Inflammatory macrophage treated with lipopolysaccharide for 4 hours (primary cell): ENCODE measurements at regions not wholly inside any gene's neighbourhood (a gene's known extent, or its start where the extent isn't known, plus 50 kb on each side); places are given as distances from the start of the nearest gene placed in this dataset.
A peak's percentile ranks its signal among the peaks of the same experiment; 100 is the strongest.

ENCODE experiments used
- DNase-seq: peaks from one replicate; pipeline ENCODE4 v3.0.0-alpha.2; 2020

DNA sequence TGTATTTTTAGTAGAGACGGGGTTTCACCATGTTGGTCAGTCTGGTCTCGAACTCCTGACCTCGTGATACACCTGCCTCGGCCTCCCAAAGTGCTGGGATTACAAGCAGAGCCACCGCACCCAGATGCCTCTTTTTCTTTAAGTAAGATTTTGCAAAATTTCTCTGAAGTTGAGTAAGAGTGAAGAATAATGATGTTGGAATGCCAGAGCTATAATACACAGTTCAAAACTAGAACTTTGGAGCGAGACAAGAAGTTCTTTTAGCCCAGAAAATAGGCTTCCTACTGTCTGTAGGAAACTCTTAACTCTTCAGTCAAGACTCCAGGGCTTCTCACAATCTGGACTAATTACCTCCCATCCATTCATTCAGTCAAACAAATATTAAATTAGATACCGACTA is 51.4 kb downstream of the MARCHF4 start:
- no peak for DNase-seq

DNA sequence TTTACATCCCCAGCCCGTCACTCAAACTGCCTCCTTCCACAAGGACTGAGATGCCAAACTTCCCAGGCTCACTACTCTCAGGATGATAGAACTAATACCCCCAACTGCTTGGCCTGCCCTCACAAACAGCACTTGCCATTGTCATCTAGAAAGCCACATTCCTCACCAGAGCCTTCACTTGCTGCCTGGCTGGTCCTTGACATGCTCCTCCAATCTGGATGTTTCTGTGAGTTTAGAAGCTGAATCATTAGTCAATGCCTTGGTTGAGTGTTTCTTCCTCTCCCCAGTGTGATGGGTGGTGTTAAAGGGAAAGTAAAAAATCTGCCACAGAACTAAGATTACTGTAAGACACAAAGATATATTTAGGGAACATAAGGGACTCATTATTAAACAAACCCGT is 52.5 kb downstream of the MARCHF4 start:
- DNase-seq = no peak

DNA sequence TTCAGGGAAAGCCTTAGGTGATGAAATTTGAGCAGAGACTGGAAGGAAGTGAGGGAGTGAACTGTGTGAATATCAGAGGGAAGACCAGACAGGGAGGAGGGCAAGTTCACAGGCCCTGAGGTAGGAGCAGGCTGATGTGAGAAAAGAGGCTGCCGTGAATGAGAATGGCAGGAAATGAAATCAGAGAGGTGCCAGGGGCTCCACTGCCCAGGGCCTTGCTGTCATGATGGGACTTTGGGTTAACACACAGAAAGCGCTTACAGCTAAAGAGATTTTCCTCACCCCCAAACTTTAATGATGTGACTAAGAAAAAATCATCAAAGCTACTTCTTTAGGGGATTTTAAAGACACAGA is 53.8 kb downstream of the MARCHF4 start:
- no peak for DNase-seq

DNA sequence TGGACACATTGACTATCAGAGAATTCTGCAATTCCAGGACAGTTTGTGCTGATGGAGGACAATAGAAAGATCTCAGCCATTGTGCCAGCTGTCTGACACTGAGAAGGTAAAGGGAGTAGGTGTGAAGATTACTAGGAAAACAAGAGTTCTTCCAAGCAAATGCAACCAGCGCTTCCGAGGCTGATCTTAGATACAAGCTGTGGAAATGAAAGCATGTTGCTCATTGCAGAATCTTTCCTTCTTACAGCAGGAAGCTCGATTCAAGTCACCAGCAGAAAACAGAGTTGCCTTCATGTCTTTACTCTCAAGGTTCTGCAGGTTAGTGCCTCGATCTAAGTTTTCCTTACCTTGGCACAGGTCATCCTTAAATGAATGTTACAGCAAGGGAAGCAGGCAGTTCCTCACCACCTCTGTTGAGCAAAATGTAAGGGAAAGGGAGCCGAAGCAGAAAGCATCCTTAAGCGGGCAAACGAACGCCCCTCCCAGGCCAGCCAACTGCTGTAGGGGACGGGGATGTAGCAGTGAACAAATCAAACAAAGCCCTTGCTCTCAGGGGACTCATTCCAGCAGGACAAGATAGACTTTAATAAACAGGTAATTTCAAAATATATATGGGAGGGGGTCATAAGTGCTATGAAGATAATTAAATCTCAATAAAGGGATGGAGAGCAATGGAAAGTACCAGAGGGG is 54.3 kb downstream of the MARCHF4 start:
- no peak for DNase-seq

DNA sequence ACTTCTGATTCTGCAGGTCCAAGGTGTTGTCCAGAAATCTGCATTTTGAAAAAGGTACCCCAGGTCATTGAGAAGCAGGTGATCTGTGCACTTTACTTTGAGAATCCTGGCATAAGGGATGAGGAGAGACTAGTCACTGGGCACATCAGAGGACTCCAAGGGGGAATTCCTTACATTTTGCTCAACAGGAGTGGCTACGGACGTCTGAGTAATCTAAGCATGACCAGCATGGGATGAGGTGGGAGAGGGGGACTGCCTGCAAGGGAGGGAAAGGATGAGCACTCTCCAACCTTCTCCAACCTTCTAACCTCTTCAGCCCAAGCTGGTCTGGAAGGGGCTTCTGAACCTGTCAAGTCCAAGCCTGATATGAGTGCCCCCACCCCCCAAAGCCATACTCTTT is 55.5 kb downstream of the MARCHF4 start:
- peak; percentile 3 for DNase-seq

DNA sequence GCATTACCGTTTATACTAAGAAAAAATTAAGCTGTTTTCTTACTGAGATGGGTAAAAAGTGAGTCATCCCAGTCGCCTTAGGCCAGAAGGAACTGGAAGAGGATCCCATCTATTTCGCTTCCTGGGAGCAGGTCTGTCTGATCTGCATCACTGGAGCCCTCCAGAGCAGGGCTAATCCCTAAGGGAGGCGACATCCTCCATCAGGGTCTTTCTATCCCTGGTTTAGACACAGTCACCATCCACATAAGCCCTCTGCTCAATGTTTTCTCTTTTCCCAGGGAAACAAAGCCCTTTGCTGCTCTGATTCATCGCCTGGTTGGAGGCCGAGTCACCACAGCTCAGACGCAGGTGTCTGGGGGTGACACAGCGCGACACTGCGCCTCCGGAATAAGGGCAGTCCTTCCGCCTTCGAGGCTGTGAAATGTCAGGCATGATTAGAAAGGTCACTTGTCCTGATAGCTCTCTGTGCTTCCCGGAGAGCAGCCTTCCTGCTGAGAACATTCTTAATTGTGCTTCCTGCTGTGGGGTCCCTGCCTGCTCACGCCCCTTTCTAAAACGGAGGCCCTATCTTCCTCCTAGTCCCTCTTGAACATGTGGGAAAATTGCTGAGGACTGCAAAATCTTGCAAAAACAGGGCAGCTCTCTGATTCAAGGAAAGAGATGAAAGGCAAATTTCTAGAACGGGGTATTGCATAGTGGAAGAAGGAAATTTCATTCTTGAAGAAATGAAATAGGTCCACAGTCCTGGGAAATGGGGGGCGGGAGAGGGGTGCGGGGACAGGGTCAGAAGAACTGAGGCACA is 56.3 kb downstream of the MARCHF4 start:
- DNase-seq = peak; percentile 5

DNA sequence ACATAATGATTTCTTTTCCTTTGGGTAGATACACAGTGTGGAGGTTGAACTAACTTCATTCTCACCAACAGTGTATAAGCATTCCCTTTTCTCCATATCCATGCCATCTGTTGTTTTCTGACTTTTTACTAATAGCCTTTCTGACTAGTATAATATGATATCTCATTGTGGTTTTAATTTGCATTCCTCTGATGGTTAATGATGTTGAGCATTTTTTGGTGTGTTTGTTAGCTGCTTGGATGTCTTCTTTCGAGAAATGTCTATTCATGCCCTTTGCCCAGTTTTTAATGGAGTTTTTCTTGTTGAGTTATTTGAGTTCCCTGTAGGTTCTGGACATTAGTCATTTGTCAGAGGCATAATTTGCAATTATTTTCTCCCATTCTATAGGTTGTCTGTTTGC is 59.8 kb downstream of the MARCHF4 start:
- no peak for DNase-seq

DNA sequence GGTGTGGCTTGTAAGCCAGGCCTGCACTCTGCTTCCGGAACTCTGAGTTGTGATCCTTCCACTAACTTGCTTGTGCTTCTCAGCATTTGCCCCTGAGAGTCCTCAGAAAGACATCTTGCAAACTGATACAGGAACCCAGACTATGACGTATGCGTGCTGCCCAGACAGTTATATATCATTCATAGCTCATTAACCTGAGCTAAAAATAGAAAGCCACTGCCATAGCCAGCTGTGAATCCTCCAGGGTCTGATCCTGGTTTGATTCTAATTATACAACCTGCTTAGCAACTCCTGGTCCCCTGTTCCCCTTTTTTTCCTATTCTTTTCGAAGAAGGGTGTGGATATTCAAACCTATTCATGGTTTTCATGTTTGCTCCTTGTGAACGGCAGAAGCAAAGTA is 63.7 kb downstream of the MARCHF4 start:
- no peak for DNase-seq

DNA sequence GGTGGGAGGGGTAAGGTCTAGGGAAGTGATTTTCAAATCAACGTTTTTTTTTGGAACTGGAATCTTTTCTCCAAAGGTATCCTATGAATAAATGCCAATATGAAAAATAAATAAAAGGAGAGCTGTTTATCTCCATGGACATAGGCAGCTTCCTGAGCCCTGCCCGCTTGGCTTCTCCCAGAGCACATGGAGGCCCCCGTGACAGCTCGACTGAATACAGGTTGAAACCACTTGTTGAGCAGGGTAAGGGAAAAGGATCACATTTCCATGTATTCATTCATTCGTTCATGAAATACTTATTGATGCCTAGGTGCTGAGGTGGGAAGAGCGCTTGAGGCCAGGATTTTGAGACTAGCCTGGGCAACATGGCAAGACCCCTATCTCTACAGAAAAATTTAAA is 64.8 kb downstream of the MARCHF4 start:
- no peak for DNase-seq

DNA sequence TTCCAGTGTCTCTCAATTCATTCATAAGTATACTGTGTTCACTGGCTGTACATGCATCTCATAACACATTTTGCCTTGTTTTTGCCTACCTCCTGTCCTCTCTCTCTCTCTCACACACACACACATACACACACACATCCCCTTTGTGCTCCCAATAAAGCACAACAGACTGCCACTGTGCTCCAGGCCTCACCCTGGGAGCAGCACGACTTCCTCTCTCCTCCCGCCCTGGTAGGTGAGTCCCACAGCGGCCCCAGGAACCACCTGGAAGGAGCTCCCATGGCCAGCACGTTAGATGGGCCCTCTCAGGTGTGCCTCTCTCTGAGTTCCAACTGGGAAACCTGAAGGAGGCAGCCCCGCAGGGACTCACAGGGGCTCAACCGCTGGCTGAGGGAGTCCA is 65.4 kb downstream of the MARCHF4 start:
- DNase-seq = no peak

DNA sequence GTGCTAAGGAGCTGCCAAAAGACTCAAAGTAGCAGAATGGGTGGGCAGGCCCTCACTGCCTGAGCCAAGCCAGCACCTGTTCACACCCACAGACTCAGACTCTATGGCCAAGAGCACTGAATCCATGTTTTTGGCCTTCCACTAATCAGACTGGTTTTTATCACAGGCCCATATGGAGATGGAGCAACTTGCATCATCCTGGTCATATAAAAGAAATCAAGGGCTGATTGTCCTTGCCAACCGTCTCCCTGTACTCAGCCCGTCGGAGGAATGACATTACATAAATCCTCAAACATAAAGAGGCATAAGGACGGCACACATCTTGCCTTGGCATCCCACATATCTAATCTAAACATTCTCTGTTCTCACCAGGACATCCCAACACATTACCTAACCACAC is 66.7 kb downstream of the MARCHF4 start:
- DNase-seq = no peak

DNA sequence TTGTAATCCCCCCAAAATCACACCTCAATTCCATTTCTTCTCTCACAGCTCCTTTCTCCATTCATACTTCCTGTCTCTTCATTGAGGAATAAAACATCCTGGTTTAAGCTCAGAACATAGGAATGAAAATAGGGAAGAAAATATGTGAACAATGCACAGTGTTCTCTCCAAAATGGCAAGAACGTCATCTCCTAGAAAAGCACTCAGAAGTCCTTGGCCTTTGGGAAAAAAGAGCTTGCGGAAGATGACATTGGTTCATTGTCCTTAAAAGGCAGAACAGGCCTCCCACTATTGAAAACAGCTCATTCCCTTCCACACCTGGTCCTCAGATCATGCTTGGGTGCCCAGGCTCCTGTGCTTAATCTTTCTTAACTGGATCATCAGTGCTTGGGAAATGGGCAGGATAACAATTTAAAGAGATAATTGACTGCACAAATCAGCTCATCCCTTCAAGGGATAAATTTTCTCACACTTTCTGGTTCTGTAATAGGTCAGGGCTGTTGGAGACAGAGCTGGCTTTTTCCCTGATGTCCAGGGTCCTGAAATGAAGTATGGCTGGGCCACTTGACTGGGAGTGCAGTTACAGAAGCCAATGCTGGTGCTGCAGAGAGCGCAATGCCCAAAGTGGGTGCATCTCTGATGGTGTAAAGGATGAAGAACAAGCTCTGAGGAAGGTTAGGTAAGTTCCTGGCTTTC is 69.2 kb downstream of the MARCHF4 start:
- no peak for DNase-seq

DNA sequence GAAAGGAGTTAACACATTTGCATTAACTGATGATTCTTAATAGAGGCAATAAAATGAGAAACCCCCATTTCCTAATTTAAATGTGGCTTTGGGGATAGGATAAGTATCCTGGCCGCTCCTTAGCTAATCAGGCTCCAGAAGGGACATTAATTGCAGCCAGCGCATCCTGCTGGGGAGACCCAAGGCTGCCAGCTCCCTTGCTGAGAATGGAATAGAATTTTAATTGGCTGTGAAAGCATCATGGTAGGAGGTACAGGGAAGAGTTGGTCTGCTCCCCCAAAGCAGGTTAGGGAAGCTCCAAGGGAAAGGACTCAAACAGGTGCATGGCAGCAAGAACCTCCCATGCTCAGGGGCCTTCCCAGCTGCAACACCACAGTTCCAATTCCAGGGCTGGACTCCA is 71.4 kb downstream of the MARCHF4 start:
- no peak for DNase-seq

DNA sequence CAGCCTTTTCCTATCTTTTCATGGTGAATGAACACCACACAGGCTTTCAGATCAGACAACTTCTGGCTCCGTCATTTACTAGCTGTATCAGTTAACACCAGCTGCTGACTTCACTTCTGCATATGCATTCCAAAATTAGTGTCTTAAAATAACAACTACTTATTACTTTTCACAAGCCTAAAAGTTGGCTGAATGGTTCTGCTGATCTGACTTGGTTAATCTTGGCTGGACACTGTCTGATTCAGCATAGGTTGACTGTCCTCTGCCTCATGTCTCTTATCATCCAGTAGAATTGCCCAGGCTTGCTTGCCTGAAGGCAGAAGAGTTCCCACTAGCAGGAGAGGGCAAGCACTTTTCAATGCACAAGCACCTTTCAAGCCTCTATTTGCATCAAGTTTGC is 72.7 kb downstream of the MARCHF4 start:
- DNase-seq = no peak

DNA sequence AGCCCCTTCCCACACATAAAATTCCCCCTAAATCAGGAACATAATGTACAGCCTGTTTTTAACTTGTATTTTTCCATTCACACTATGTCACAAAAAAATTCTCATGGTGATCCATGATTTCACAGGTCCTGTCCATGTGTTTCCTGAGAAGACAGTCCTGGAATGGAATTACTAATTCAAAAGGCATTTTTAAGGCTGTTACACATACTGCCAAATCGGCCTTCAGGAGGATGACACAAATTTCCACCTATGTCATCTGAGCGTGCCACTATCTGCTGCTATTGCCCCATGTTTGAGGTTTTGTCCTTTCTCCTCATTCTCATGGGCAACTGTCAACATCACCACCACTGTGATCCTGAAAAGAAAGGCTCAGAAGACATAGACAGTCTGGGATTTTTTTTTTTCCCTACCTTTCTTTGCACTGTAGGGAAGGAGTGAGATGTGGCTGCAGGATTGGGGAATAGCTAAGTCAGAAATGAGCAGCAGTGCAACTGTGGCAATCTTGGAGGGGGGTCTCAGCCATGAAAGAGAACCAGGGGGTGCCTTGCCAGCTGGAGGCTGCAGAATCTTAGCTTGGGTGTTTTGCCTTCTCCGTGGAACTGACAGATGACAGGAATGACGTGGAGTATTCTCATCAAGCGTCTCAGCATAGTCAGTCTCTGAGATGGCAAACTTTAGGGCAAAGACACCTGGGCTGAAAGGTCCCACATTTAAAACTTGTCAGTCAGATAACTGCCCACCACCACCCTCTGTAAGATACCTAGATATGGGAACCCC is 73.4 kb downstream of the MARCHF4 start:
- DNase-seq = no peak

DNA sequence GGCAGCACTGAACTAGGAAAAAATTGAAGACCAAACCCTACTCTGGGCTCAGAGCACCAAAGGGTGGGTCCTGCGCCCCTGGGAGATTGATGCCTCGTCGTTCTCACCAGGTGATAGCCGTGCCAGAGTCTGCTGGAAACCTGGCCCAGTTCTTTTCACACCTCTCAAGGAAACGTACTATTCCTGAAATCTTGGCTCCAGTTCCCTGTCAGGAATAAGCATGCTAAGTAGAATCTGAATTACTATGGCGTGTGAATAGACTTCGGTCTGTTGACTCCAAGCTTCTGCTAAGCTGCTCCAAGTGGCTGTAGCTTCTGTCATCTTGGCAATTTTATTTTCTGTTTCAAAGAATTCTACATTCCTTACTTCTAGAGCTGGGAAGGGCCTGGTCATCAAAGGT is 75.4 kb downstream of the MARCHF4 start:
- DNase-seq = no peak

DNA sequence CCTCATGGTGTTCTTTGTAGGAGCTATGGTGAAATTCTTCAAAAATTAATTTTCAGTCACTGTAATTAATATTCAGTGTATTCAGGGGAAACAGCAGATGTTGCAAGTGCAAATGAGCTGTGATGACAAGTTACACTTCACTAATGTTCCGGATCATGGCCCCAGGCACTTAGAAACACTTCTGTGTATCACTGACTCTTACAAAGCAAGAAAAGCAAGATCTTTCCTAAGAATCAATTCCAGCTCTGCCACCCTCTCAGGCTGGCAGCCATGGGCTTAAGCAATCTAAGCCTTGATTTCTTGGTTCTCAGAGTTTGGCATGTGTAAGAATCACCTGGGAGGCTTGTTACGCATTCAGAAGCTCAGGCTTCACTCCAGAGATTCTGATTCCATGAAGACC is 78.0 kb downstream of the MARCHF4 start:
- no peak for DNase-seq

DNA sequence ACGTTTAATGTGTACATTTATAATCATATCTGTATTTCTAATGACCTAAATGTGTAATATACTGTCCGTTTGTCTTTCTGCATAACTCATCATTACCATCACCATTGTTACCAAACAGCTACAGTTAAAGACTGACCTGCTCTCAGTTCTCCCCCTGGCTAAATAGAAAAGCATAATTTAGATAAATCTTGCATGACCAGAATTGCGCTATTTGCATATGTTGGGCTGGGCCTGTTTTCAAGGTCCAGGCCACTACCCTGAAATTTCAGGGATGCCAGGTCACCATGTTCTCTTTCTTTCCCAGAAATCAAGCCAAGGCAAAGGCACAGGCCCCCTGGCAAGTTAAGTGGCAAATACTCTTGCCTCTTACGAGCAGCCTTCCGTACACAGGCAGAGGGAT is 78.4 kb downstream of the MARCHF4 start:
- no peak for DNase-seq

DNA sequence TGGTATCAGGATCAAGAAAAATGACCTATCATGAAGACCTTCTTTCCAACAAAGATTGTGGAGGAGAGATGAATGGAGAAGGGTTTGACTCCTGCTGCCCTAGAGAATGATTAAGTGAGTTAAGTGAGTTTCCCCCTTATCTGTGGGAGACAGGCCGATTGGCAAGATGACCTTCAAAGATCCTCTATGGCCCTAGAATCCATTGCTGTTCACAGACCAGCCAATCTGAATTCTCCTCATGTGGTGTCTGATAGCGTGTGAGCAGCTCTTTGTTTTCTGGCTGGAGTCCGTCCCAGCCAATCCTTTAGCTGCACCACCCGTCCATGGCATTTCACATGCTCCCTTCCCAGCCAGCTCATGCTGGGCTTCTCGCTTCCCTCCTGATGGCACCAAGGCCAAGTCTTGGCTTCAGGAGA is 79.4 kb downstream of the MARCHF4 start:
- no peak for DNase-seq

DNA sequence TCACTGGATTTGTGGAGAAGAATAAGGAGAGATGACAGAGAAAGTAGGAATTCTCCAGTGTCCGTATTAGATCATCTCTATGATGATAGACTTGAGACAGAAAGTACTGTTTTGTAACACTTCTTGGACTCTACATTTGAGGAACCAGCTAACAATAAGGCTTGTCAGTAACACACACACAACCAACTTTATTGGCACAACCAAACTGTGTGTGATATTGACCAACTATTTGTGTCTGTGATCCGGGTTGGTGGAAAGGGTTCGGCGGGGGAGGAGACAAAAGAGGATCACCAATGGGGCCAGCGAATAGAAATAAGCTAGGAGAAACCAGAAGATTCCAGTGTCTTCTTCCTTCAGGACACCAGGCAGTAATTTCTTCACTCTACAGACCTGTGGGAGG is 79.8 kb downstream of the MARCHF4 start:
- peak; percentile 10 for DNase-seq

DNA sequence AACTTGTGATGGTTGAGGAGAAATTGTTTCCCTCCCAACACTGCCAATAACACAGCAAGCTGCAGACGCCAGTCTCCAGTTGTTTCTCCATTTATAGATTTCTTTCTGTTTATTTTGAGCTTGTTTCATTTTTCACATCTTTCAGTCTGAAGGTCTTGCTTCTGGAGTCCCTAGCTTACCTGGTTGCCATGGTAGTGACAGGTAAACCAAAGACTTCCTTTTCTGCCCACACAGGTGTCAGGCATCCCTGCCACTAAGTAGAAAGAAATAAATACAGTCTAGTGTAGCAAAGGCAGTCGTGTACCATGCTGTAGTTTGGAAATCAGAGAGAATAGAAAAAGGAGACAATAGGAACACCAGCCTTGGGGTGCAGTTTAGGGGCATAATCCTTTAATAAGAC is 82.8 kb downstream of the MARCHF4 start:
- no peak for DNase-seq

DNA sequence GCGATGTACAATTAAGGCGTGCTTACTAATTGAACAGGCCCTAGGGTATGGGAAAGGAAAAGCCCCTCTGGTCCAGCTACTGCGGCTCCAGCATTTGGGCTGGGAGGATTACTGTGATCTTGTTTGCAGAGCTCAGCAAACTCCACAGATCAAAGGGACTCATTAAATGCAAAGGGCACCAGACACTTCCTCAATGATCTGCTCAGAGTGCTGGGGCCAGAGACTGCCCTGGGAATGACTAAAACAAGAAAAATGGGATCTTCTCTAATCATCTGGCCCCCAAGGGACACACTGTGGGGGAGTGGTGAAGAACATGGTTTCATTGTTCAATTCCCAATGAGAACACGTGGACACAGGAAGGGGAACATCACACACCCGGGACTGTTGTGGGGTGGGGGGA is 85.0 kb downstream of the MARCHF4 start:
- no peak for DNase-seq

DNA sequence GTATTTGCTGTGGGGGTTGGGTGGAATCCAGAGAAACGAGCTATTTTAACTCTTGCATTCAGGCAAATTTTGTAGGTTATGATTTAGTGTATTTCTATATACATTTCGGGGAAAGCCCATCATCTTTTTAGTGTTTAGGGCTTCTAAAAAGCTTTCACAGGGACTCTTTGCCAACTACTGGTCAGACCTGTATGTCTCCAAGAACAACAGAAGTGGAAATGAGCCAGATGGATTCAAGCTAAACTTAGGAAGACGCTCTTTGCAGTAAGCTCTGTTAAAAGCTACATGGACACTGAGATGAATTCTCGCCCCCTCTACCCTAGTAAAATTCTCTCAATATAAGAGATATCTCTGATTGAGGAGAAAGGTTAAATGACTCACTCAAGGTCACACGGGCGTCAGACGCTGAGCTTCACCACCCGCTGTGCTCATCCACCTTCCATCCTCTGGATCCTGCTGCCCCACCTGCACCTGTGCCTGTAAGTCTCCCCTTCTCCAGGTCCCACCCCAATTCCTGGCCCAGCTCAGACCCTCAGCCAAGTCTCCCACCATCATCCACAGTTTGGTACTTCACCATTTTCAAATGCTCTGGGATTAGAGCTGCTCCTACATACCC is 85.6 kb downstream of the MARCHF4 start:
- DNase-seq = no peak
